Glutamatergic neuron (in vitro differentiated cells): ENCODE measurements at regions not wholly inside any gene's neighbourhood (a gene's known extent, or its start where the extent isn't known, plus 50 kb on each side); places are given as distances from the start of the nearest gene placed in this dataset.
"Not testable (repeated sequence)": the region's sequence is repeated elsewhere in the genome, so short reads cannot be mapped to it uniquely, and the experiment has no call there.

Source experiments
- DNase-seq: peaks from one replicate; pipeline ENCODE4 v3.0.0; 2022
- H3K27ac Mint-ChIP-seq: one replicate; pipeline ENCODE4 v1.8.0; 2020; ENCODE audit warnings: mild to moderate bottlenecking, mixed read lengths, inconsistent platforms; ENCODE audit not compliant: unreplicated experiment
- H3K27me3 Mint-ChIP-seq: one replicate; pipeline ENCODE4 v1.8.0; 2020; ENCODE audit warnings: mild to moderate bottlenecking, moderate library complexity, mixed read lengths, inconsistent platforms; ENCODE audit not compliant: unreplicated experiment
- H3K36me3 Mint-ChIP-seq: one replicate; pipeline ENCODE4 v1.8.0; 2020; ENCODE audit warnings: mild to moderate bottlenecking, mixed read lengths, inconsistent platforms; ENCODE audit not compliant: unreplicated experiment
- H3K4me1 Mint-ChIP-seq: one replicate; pipeline ENCODE4 v1.8.0; 2020; ENCODE audit warnings: mild to moderate bottlenecking, low read depth, mixed read lengths, inconsistent platforms; ENCODE audit not compliant: unreplicated experiment
- H3K4me3 Mint-ChIP-seq: one replicate; pipeline ENCODE4 v1.8.0; 2020; ENCODE audit warnings: mild to moderate bottlenecking, mixed read lengths, inconsistent platforms; ENCODE audit not compliant: unreplicated experiment
- H3K9me3 Mint-ChIP-seq: one replicate; pipeline ENCODE4 v1.8.0; 2020; ENCODE audit warnings: mild to moderate bottlenecking, moderate library complexity, mixed read lengths, inconsistent platforms; ENCODE audit not compliant: unreplicated experiment
- TF ChIP-seq, protein P1 (sequence below): fragments of 200-600 bp; sonication (generic); IDR thresholded peaks from one replicate; pipeline ENCODE4 v1.5.0; 2021; ENCODE audit not compliant: partially characterized antibody, unreplicated experiment

DNA sequence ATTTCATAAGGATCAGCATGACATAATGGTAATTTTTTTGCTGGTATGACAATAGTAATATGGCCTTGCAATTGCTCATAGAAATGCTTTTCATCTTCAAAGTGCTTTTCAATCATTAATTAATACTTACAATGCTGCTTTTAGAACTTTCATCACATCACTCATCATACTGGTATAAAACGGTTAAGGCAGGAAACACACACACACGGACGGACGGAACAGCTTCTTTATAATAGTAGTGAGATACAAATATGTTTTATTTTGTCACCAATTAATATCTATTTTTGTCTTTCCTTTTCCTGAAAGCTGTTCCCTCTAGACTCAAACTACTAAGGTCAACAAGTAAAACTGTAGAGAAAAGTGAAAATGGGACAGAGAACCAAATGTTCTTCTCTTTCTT is 353.9 kb upstream of the PKN2 start:
- no peaks in the 10 kb centered on the region for H3K27me3 Mint-ChIP-seq
- no peak for DNase-seq
- H3K9me3 Mint-ChIP-seq: peaks cover 2% of the 10 kb centered on the region
- no peaks in the 10 kb centered on the region for H3K4me1 Mint-ChIP-seq
- H3K27ac Mint-ChIP-seq: no peak overlapping the region
- TF ChIP-seq, protein P1, sequence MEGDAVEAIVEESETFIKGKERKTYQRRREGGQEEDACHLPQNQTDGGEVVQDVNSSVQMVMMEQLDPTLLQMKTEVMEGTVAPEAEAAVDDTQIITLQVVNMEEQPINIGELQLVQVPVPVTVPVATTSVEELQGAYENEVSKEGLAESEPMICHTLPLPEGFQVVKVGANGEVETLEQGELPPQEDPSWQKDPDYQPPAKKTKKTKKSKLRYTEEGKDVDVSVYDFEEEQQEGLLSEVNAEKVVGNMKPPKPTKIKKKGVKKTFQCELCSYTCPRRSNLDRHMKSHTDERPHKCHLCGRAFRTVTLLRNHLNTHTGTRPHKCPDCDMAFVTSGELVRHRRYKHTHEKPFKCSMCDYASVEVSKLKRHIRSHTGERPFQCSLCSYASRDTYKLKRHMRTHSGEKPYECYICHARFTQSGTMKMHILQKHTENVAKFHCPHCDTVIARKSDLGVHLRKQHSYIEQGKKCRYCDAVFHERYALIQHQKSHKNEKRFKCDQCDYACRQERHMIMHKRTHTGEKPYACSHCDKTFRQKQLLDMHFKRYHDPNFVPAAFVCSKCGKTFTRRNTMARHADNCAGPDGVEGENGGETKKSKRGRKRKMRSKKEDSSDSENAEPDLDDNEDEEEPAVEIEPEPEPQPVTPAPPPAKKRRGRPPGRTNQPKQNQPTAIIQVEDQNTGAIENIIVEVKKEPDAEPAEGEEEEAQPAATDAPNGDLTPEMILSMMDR: no peak
- H3K36me3 Mint-ChIP-seq: no peaks in the 10 kb centered on the region
- H3K4me3 Mint-ChIP-seq: no peak overlapping the region

DNA sequence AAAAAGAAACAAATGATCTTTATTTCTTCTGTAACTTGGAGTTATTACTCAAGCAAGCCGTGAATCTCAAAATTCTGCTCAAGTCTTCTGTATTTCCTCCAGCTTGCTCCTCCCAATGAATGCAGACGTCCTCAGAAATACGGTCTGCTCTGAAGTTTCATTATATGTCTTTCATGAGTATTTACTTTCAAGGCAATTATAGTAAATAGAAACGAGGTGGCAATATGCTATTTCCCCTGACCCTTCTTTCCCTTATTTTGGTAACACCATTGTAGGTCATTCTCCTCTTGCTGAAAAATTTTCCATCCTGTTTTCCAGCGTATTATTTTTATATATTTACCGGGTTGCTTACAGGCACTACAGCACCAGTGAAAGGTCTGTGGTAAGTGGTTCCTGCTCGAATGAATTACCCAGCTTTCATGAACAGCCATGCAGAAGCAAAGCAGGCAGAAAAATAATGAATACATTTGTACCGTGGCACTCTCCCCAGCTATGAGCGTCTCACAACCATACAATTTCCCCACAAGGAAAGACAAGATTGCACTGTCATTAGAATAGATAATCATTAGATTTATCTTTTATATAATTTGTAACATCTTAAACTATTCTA is 350.9 kb upstream of the PKN2 start:
- no peak for DNase-seq
- Mint-ChIP-seq H3K27me3 (no peaks in the 10 kb centered on the region), H3K4me3 (no peak overlapping the region)

DNA sequence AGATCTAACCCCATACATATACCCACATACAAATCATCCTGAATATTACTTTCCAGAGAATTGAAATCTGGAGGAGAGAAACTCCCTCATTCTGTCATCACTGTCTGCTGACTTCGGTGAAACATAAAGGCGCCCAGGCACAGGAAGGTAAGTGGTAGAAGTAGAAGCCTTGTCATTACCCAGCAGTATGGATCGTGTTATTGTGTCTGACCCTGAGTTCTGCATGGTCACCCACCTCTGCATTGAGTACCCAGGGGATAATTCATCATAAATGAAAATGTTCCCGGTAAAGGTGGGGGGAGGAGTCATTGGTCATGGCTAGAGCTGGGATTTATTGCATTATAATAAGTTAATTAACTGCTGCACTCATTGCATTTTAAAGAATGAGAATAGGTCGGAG is 342.6 kb upstream of the PKN2 start:
- TF ChIP-seq, protein P1: no peak
- H3K9me3 Mint-ChIP-seq: no peaks in the 10 kb centered on the region

More for the DNA sequence above, 350.9 kb upstream of the PKN2 start:
- TF ChIP-seq, protein P1: no peak
- H3K36me3 Mint-ChIP-seq: no peaks in the 10 kb centered on the region
- no peaks in the 10 kb centered on the region for H3K4me1 Mint-ChIP-seq
- H3K9me3 Mint-ChIP-seq: no peaks in the 10 kb centered on the region
- H3K27ac Mint-ChIP-seq: no peak overlapping the region

DNA sequence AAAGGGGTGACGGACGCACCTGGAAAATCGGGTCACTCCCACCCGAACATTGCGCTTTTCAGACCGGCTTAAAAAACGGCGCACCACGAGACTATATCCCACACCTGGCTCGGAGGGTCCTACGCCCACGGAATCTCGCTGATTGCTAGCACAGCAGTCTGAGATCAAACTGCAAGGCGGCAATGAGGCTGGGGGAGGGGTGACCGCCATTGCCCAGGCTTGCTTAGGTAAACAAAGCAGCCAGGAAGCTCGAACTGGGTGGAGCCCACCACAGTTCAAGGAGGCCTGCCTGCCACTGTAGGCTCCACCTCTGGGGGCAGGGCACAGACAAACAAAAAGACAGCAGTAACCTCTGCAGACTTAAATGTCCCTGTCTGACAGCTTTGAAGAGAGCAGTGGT is 342.0 kb upstream of the PKN2 start:
- not testable (repeated sequence) for H3K36me3 Mint-ChIP-seq, DNase-seq, H3K27ac Mint-ChIP-seq, H3K27me3 Mint-ChIP-seq, H3K4me3 Mint-ChIP-seq, H3K9me3 Mint-ChIP-seq, H3K4me1 Mint-ChIP-seq

More for the DNA sequence above, 342.6 kb upstream of the PKN2 start:
- no peaks in the 10 kb centered on the region for H3K27me3 Mint-ChIP-seq
- no peaks in the 10 kb centered on the region for H3K4me1 Mint-ChIP-seq
- no peak overlapping the region for H3K27ac Mint-ChIP-seq
- H3K36me3 Mint-ChIP-seq: no peaks in the 10 kb centered on the region
- no peak for DNase-seq
- H3K4me3 Mint-ChIP-seq: no peak overlapping the region

DNA sequence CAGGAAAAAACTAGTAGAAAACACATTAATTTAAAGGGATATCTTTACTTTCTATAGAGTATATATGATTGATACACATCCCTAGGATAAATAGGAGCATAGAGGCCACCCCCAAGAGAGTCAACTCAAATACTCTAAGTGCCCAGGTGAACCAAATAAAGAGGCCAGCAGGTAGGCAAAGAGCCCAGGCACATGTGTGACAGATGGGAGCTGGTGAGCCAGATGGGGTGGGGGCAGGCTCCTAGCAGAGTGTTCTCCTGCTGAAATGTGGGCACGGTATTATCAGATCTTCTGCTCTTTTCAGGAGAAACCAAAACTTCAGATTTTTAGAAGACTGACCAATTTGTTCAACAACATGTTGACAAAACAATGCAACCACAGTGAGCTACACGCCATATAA is 333.4 kb upstream of the PKN2 start:
- Mint-ChIP-seq H3K4me3 (no peak overlapping the region), H3K27ac (no peak overlapping the region), H3K9me3 (no peaks in the 10 kb centered on the region), H3K27me3 (no peaks in the 10 kb centered on the region), H3K4me1 (peaks cover 5% of the 10 kb centered on the region), H3K36me3 (no peaks in the 10 kb centered on the region)
- TF ChIP-seq, protein P1: no peak
- no peak for DNase-seq

DNA sequence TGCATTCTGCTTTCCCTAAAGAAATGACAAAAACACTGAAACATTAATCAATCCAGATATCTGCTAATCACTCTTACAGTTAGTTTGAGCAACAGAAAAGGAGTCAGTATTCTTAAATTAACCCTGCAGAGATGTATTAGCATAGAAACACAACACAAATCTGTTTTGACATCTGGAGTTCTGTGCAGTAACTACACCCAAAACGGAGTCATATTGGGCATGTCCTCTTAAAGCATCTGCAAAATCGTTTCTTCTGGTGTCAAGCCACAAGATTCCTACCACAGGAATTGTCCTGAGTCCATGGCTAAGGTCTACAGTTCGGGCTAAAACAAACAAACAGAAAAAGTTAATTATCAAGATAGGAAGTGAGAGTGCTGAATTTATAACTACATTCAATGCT is 332.1 kb upstream of the PKN2 start:
- H3K36me3 Mint-ChIP-seq: no peaks in the 10 kb centered on the region
- peaks cover 5% of the 10 kb centered on the region for H3K4me1 Mint-ChIP-seq
- TF ChIP-seq, protein P1: no peak
- no peak overlapping the region for H3K27ac Mint-ChIP-seq
- no peaks in the 10 kb centered on the region for H3K9me3 Mint-ChIP-seq
- no peak overlapping the region for H3K4me3 Mint-ChIP-seq
- no peaks in the 10 kb centered on the region for H3K27me3 Mint-ChIP-seq
- DNase-seq: no peak
